Lower leg skin (tissue), 4 donors: ENCODE measurements at regions not wholly inside any gene's neighbourhood (a gene's known extent, or its start where the extent isn't known, plus 50 kb on each side); places are given as distances from the start of the nearest gene placed in this dataset.

Experiments used
- DNase-seq, 2 donors: peaks; one replicate each; pipeline ENCODE4 v3.0.0-alpha.2; 2019; ENCODE audit warnings: low spot score in 2 of 2
- H3K4me3 ChIP-seq: fragments of 200-600 bp; sonication (generic); 2 replicates; pipeline ENCODE4 v1.5.1; 2017; ENCODE audit warnings: mild to moderate bottlenecking, low read depth; ENCODE audit not compliant: poor library complexity, severe bottlenecking
- POLR2A ChIP-seq, 2 donors: fragments of 450-650 bp; IDR thresholded peaks; one replicate each; pipeline ENCODE4 v1.6.1; 2016 to 2017; ENCODE audit warnings: antibody characterized with exemption in 2 of 2, mild to moderate bottlenecking in 1 of 2, moderate library complexity in 1 of 2
- WGBS, 2 donors: methylation state at CpG; one replicate each; pipeline ENCODE4 v1.1.5; 2018; 5-methylcytosine and 5-hydroxymethylcytosine counted together
- intact Hi-C: fragments of 100-400 bp; cut with DNase I; formaldehyde crosslinking; loops from one replicate; pipeline ENCODE4 v1.15.0; 2023; ENCODE audit warnings: low total_unique reads
- TF ChIP-seq, protein P1 (sequence below), 3 donors: fragments of 450-650 bp; IDR thresholded peaks; one replicate each; pipeline ENCODE4 v1.5.1; 2016; ENCODE audit warnings: antibody characterized with exemption in 3 of 3, mild to moderate bottlenecking in 3 of 3, moderate library complexity in 2 of 3

DNA sequence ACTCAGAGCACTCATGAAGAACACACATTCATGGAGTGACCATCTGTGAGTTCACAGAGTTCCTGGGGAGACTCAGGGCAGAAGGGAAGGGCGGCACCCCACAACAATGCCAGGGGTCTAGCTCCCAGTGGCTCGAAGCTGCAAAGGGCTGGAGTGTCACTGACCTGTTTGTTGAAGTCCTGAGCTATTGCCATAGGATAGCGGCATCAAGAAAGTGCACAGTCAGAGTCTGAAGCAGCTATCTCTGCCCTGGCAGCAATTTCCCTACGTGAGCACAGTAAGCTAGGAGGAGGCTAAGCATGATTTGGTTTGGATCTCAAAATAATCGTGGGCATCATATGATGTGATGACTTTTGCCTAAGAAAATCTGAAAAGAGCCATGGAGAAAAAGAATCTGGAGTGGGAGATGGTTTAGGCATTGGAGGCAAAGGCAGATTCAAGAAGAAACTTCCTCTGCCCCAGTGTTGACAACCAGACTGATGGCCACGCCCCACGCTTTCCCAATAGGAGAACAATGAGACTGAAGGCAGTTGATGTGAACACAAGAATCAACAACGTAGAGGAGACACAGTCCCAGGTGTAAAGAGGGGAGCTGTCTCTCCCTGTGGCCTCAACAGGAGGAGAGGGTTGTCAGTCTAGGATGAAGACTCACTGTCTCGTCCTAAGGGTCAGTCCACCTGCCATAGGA, 100.0 kb upstream of the SLC25A33 start:
- no peak overlapping the region for H3K4me3 ChIP-seq
- no peak for TF ChIP-seq POLR2A (IDR thresholded peaks at IDR 0.05)
- TF ChIP-seq, protein P1, sequence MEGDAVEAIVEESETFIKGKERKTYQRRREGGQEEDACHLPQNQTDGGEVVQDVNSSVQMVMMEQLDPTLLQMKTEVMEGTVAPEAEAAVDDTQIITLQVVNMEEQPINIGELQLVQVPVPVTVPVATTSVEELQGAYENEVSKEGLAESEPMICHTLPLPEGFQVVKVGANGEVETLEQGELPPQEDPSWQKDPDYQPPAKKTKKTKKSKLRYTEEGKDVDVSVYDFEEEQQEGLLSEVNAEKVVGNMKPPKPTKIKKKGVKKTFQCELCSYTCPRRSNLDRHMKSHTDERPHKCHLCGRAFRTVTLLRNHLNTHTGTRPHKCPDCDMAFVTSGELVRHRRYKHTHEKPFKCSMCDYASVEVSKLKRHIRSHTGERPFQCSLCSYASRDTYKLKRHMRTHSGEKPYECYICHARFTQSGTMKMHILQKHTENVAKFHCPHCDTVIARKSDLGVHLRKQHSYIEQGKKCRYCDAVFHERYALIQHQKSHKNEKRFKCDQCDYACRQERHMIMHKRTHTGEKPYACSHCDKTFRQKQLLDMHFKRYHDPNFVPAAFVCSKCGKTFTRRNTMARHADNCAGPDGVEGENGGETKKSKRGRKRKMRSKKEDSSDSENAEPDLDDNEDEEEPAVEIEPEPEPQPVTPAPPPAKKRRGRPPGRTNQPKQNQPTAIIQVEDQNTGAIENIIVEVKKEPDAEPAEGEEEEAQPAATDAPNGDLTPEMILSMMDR (IDR thresholded peaks at IDR 0.05) = no peak
- 62 to 64% methylated on average over 9 of the region's 9 CpGs for WGBS, 2 donors
- intact Hi-C loops = no loop called here
- DNase-seq = peak; percentile 74 to 91

DNA sequence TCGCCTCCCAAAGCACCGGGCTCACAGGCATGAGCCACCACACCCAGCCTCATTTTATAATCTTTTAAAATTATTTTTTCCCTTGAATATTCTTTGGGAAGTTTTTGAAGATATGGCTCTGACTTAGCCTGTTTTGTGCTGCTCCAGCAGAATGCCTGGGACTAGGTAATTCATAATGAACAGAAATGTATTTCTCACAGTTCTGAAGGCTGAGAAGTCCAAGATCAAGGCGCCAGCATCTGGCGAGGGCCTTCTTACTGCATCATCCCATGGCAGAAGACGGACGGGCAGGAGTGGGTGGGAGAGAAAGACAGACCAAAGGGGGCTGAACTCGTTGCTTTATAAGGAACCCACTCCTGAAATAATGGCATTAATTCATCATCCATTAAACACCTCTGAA, 99.0 kb upstream of the SLC25A33 start:
- no peak overlapping the region for H3K4me3 ChIP-seq
- DNase-seq = no peak
- TF ChIP-seq, protein P1 (IDR thresholded peaks at IDR 0.05) = no peak
- TF ChIP-seq POLR2A (IDR thresholded peaks at IDR 0.05) = no peak
- intact Hi-C loops = no loop called here
- WGBS, 2 donors = 95 to 97% methylated on average over 7 of the region's 7 CpGs

GRCh38 chr1:9440763-9441194, 98.5 kb upstream of the SLC25A33 start:
- DNase-seq = no peak
- H3K4me3 ChIP-seq = no peak overlapping the region
- TF ChIP-seq POLR2A (IDR thresholded peaks at IDR 0.05) = no peak
- TF ChIP-seq, protein P1 (IDR thresholded peaks at IDR 0.05) = no peak
- 71 to 72% methylated on average over 3 of the region's 3 CpGs for WGBS, 2 donors
- intact Hi-C loops = no loop called here

DNA sequence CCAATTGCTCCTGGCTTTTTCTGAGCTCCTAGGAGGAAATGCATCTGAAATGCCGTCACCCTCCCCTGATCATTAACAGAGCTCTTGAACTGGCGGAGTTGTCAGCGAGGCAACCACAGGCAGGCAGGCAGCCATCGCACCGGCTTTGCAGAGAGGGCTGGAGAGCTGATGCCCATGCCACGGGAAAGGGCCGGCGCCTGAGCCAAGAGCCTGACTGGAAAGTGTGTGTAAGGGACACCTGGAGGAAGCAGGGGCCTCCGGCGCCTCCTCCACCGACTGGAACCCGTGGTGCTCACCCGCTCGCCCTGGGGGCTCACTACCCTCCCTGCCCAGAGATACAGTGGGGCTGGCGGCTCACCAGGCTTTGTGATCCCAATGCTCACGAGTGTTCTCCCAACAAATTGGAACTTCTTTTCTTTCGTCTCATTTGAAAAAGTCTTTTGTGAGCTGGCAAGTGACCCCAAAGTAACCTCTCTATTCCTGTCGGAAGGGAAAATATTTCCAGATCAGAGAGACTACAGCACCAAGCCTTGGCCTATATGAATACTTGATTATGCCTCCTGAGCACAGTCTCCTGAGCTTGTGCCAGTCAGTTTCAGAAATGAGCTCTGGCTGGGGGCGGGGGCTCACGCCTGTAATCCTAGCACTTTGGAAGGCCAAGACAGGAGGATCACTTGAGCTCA, 97.7 kb upstream of the SLC25A33 start:
- TF ChIP-seq, protein P1 (IDR thresholded peaks at IDR 0.05) = no peak
- no peak for TF ChIP-seq POLR2A (IDR thresholded peaks at IDR 0.05)
- H3K4me3 ChIP-seq = no peak overlapping the region
- 45% methylated on average over 18 to 20 of the region's 20 CpGs for WGBS, 2 donors
- intact Hi-C loops = no loop called here
- no peak for DNase-seq

GRCh38 chr1:9442278-9442846, 96.9 kb upstream of the SLC25A33 start:
- no peak for DNase-seq
- TF ChIP-seq, protein P1 (IDR thresholded peaks at IDR 0.05) = no peak
- TF ChIP-seq POLR2A (IDR thresholded peaks at IDR 0.05) = no peak
- 61 to 64% methylated on average over 8 of the region's 8 CpGs for WGBS, 2 donors
- intact Hi-C loops = no loop called here
- no peak overlapping the region for H3K4me3 ChIP-seq
